ENCODE measurements at regions not wholly inside any gene's neighbourhood (a gene's known extent, or its start where the extent isn't known, plus 50 kb on each side); places are given as distances from the start of the nearest gene placed in this dataset.

GRCh38 chr2:33666879-33667278 is 67.8 kb upstream of the FAM98A start:
- Histone ChIP-seq H3K9me3 (ENCODE audit: control insufficient read depth, low read depth, low read length) (peaks cover 14% of the 10 kb centered on the region), H3K4me1 (ENCODE audit: control insufficient read depth, low read depth, low read length) (no peaks in the 10 kb centered on the region), H3K27ac (ENCODE audit: low read length) (no peak overlapping the region), H3K27me3 (ENCODE audit: control insufficient read depth, insufficient read depth, low read length) (no peaks in the 10 kb centered on the region), H3K36me3 (ENCODE audit: control insufficient read depth, low read depth, low read length) (no peaks in the 10 kb centered on the region), H3K4me3 (ENCODE audit: low read length) (no peak overlapping the region), H3K9ac (ENCODE audit: low read length) (no peak overlapping the region)

DNA sequence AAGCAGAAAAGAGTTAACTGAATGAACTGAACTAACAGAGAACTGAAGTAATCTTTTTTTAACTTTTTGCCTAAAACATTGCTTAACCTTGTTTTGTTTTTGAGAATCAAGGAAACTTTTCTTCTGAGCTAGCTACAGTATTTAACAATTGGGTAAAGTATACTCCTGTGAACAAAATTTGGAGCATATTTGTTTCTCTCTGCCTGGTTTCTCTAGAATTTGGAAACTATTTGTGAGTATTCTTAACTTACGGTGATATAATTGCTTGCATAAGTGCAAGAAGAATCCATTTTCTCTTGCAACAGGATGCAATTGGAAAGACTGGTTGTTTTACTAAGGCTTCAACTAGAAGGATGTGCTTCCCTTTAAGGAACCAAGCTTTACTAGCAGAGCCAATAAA is 65.9 kb upstream of the FAM98A start:
- H3K27ac ChIP-seq (ENCODE audit: low read length): no peak overlapping the region
- no peak overlapping the region for H3K4me3 ChIP-seq (ENCODE audit: low read length)
- no peaks in the 10 kb centered on the region for H3K36me3 ChIP-seq (ENCODE audit: control insufficient read depth, low read depth, low read length)
- no peaks in the 10 kb centered on the region for H3K4me1 ChIP-seq (ENCODE audit: control insufficient read depth, low read depth, low read length)
- no peaks in the 10 kb centered on the region for H3K27me3 ChIP-seq (ENCODE audit: control insufficient read depth, insufficient read depth, low read length)
- H3K9ac ChIP-seq (ENCODE audit: low read length): no peak overlapping the region
- peaks cover 14% of the 10 kb centered on the region for H3K9me3 ChIP-seq (ENCODE audit: control insufficient read depth, low read depth, low read length)

GRCh38 chr2:33660416-33661123 is 61.5 kb upstream of the FAM98A start:
- Histone ChIP-seq H3K9ac (ENCODE audit: low read length) (no peak overlapping the region), H3K4me3 (ENCODE audit: low read length) (no peak overlapping the region)

DNA sequence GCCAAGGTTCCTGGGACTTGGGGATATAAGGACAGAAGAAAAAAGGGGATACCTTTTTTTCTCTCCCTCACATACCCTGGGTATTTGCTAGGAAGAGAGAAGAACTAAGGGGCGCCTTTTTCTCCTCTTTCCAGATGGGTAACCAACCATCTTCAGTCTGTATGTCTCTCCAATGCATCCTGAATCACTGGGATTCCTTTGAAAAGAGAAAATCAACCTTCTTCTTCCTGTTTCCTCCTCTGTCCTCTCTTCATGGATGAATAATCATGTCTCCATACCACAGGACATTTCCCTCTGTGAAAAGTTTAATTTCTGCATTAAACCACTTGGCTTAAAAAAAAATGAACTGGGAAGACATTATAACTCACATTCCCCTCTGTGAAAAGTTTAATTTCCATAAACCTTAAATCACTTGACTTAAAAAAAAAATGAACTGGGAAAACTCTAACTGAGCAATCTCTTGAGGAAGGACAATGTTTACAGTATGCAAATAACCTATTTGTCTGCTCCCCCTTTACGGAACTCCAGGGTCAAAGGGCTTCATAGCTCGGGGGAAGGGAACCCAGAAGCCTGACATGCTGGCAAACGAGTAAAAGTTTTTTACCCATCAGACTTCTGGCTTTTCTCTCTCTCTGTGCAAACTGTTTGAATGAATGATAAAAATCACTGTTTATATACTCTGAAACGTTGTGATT is 56.7 kb upstream of the FAM98A start:
- Histone ChIP-seq H3K27me3 (ENCODE audit: control insufficient read depth, insufficient read depth, low read length) (no peaks in the 10 kb centered on the region), H3K9me3 (ENCODE audit: control insufficient read depth, low read depth, low read length) (peaks cover 9% of the 10 kb centered on the region), H3K4me1 (ENCODE audit: control insufficient read depth, low read depth, low read length) (no peaks in the 10 kb centered on the region), H3K27ac (ENCODE audit: low read length) (no peak overlapping the region), H3K9ac (ENCODE audit: low read length) (no peak overlapping the region), H3K36me3 (ENCODE audit: control insufficient read depth, low read depth, low read length) (no peaks in the 10 kb centered on the region), H3K4me3 (ENCODE audit: low read length) (no peak overlapping the region)

More at GRCh38 chr2:33660416-33661123, 61.5 kb upstream of the FAM98A start:
- Histone ChIP-seq H3K27ac (ENCODE audit: low read length) (no peak overlapping the region), H3K27me3 (ENCODE audit: control insufficient read depth, insufficient read depth, low read length) (no peaks in the 10 kb centered on the region), H3K9me3 (ENCODE audit: control insufficient read depth, low read depth, low read length) (peaks cover 11% of the 10 kb centered on the region), H3K4me1 (ENCODE audit: control insufficient read depth, low read depth, low read length) (no peaks in the 10 kb centered on the region), H3K36me3 (ENCODE audit: control insufficient read depth, low read depth, low read length) (no peaks in the 10 kb centered on the region)

- H3K4me1 ChIP-seq (ENCODE audit: control insufficient read depth, low read depth, low read length): no peaks in the 10 kb centered on the region
- no peak overlapping the region for H3K27ac ChIP-seq (ENCODE audit: low read length)
- H3K9ac ChIP-seq (ENCODE audit: low read length): no peak overlapping the region
- H3K27me3 ChIP-seq (ENCODE audit: control insufficient read depth, insufficient read depth, low read length): no peaks in the 10 kb centered on the region
- no peak overlapping the region for H3K4me3 ChIP-seq (ENCODE audit: low read length)
- no peaks in the 10 kb centered on the region for H3K36me3 ChIP-seq (ENCODE audit: control insufficient read depth, low read depth, low read length)
- peaks cover 9% of the 10 kb centered on the region for H3K9me3 ChIP-seq (ENCODE audit: control insufficient read depth, low read depth, low read length)
These were observed 53.7 kb upstream of the FAM98A start for GRCh38 chr2:33652830-33653229.

DNA sequence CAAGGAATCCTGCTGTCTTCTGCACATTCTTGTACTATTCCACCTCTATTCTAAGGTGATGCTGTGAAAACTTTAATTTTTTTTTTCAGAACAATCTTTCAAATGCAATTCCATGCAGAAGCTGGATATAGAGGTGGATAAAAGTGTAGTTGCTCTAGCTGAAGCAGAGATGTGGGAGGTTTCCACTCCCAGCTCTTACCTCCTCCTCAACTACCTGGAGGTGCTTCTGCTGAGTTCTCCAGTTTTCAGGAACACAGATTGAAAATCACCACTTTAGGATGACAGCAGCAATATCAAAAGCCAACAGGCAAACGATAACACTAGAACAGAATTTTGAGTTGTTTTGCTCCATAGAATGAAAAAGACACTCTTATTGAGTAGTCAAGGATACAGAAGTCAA is 51.1 kb upstream of the FAM98A start:
- H3K27me3 ChIP-seq (ENCODE audit: control insufficient read depth, insufficient read depth, low read length): no peaks in the 10 kb centered on the region
- peaks cover 9% of the 10 kb centered on the region for H3K9me3 ChIP-seq (ENCODE audit: control insufficient read depth, low read depth, low read length)
- H3K27ac ChIP-seq (ENCODE audit: low read length): no peak overlapping the region
- H3K4me1 ChIP-seq (ENCODE audit: control insufficient read depth, low read depth, low read length): no peaks in the 10 kb centered on the region
- no peak overlapping the region for H3K9ac ChIP-seq (ENCODE audit: low read length)
- H3K4me3 ChIP-seq (ENCODE audit: low read length): no peak overlapping the region
- H3K36me3 ChIP-seq (ENCODE audit: control insufficient read depth, low read depth, low read length): no peaks in the 10 kb centered on the region
